ENCODE measurements at regions not wholly inside any gene's neighbourhood (a gene's known extent, or its start where the extent isn't known, plus 50 kb on each side); places are given as distances from the start of the nearest gene placed in this dataset.

GRCh38 chr4:160485071-160485687, 1382.3 kb downstream of the RAPGEF2 start:
- Histone ChIP-seq H2AK5ac (ENCODE audit: low read length) (no peak overlapping the region), H3K36me3 (ENCODE audit: control insufficient read depth in 1 of 2, insufficient read depth in 2 of 2, low read length in 2 of 2) (no peaks in the 10 kb centered on the region), H2BK5ac (ENCODE audit: low read depth, low read length, poor library complexity) (no peak overlapping the region), H3K9me3 (ENCODE audit: insufficient read depth, low read depth, low read length) (no peaks in the 10 kb centered on the region), H3K27me3 (ENCODE audit: insufficient read depth, low read length) (no peaks in the 10 kb centered on the region), H3K4me1 (ENCODE audit: control insufficient read depth in 1 of 2, insufficient read depth in 2 of 2, low read length in 2 of 2) (peaks cover 0 to under 1% of the 10 kb centered on the region in 2 experiments), H3K18ac (ENCODE audit: low read length) (no peak overlapping the region), H2AFZ (ENCODE audit: insufficient read depth, low read length, poor library complexity) (no peak overlapping the region), H2BK120ac (ENCODE audit: insufficient read depth, low read length, poor library complexity) (no peak overlapping the region), H3K4me3 (ENCODE audit: low read depth, low read length) (no peak overlapping the region), H4K8ac (ENCODE audit: low read depth, low read length) (no peak overlapping the region), H4K91ac (ENCODE audit: low read depth, low read length) (no peak overlapping the region), H3K27ac (ENCODE audit: low read depth, low read length) (no peak overlapping the region), H2BK12ac (ENCODE audit: low read length) (no peak overlapping the region), H3K79me2 (ENCODE audit: control insufficient read depth, insufficient read depth, low read length, poor library complexity) (no peaks in the 10 kb centered on the region), H4K12ac (ENCODE audit: low read depth, low read length) (no peak overlapping the region), H3K9ac (ENCODE audit: low read length) (no peak overlapping the region), H3K79me1 (ENCODE audit: low read length) (no peaks in the 10 kb centered on the region), H3K4me2 (ENCODE audit: low read length) (no peak overlapping the region), H3K14ac (ENCODE audit: low read length) (no peak overlapping the region), H3K23ac (ENCODE audit: low read length) (no peak overlapping the region), H3K4ac (ENCODE audit: low read depth, low read length) (no peak overlapping the region)
- no CpG with 5 or more reads among the region's 1 CpG for whole genome bisulfite sequencing (ENCODE audit: extremely low coverage, insufficient coverage, insufficient read length)
- no peak for DNase-seq

DNA sequence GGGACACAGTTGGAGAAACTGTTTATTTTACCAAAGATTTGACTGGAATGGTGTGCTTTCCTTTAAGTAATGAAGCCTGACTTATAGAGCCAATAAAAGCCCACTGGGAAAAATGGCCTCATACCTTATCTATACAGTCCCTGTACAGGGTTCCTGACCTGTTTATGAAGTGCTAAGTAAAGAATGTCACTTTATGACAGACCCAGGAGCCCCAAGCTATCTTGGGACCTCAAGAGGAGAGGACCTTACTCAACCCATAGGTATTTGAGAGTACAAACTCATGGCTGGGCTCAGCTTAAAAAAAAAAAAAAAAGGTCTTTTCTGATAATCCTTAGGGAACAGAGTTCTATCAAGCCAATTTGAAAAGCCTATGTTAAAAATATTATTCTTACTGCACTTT, 1389.3 kb downstream of the RAPGEF2 start:
- H3K79me1 ChIP-seq (ENCODE audit: low read length), result no peaks in the 10 kb centered on the region
- H3K27ac ChIP-seq (ENCODE audit: low read depth, low read length), result no peak overlapping the region
- DNase-seq, result no peak
- no peaks in the 10 kb centered on the region for H3K36me3 ChIP-seq (ENCODE audit: control insufficient read depth in 1 of 2, insufficient read depth in 2 of 2, low read length in 2 of 2)
- no peak overlapping the region for H4K8ac ChIP-seq (ENCODE audit: low read depth, low read length)
- H3K18ac ChIP-seq (ENCODE audit: low read length), result no peak overlapping the region
- H2BK120ac ChIP-seq (ENCODE audit: insufficient read depth, low read length, poor library complexity), result no peak overlapping the region
- no peak overlapping the region for H3K4me2 ChIP-seq (ENCODE audit: low read length)
- no peak overlapping the region for H2BK12ac ChIP-seq (ENCODE audit: low read length)
- no peaks in the 10 kb centered on the region for H3K79me2 ChIP-seq (ENCODE audit: control insufficient read depth, insufficient read depth, low read length, poor library complexity)
- H4K12ac ChIP-seq (ENCODE audit: low read depth, low read length), result no peak overlapping the region
- no peak overlapping the region for H3K4me3 ChIP-seq (ENCODE audit: low read depth, low read length)
- no peak overlapping the region for H4K91ac ChIP-seq (ENCODE audit: low read depth, low read length)
- H3K27me3 ChIP-seq (ENCODE audit: insufficient read depth, low read length), result no peaks in the 10 kb centered on the region
- no peak overlapping the region for H3K4ac ChIP-seq (ENCODE audit: low read depth, low read length)
- no peak overlapping the region for H2AK5ac ChIP-seq (ENCODE audit: low read length)
- no peaks in the 10 kb centered on the region for H3K9me3 ChIP-seq (ENCODE audit: insufficient read depth, low read depth, low read length)
- no peak overlapping the region for H2BK5ac ChIP-seq (ENCODE audit: low read depth, low read length, poor library complexity)
- no peak overlapping the region for H3K23ac ChIP-seq (ENCODE audit: low read length)
- H3K4me1 ChIP-seq (ENCODE audit: control insufficient read depth in 1 of 2, insufficient read depth in 2 of 2, low read length in 2 of 2), result no peaks in the 10 kb centered on the region
- H3K9ac ChIP-seq (ENCODE audit: low read length), result no peak overlapping the region
- H3K14ac ChIP-seq (ENCODE audit: low read length), result no peak overlapping the region
- H2AFZ ChIP-seq (ENCODE audit: insufficient read depth, low read length, poor library complexity), result no peak overlapping the region

DNA sequence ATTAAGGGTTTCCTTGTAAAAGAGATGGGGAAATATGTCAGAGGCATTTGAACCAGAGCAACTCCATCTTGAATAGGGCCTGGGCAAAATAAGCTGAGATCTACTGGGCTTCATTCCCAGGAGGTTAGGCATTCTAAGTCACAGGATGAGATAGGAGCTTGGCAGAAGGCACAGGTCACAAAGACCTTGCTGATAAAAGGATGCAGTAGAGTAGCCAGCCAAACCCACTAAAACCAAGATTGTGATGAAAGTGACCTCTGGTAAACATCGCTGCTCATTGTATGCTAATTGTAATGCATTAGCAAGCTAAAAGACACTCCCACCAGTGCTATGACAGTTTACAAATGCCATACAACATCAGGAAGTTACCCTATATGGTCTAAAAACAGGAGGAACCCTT, 1390.3 kb downstream of the RAPGEF2 start:
- Histone ChIP-seq H4K91ac (ENCODE audit: low read depth, low read length) (no peak overlapping the region), H2AFZ (ENCODE audit: insufficient read depth, low read length, poor library complexity) (no peak overlapping the region), H3K36me3 (ENCODE audit: control insufficient read depth in 1 of 2, insufficient read depth in 2 of 2, low read length in 2 of 2) (no peaks in the 10 kb centered on the region), H4K12ac (ENCODE audit: low read depth, low read length) (no peak overlapping the region), H2AK5ac (ENCODE audit: low read length) (no peak overlapping the region), H3K4me3 (ENCODE audit: low read depth, low read length) (no peak overlapping the region), H3K18ac (ENCODE audit: low read length) (no peak overlapping the region), H3K79me2 (ENCODE audit: control insufficient read depth, insufficient read depth, low read length, poor library complexity) (no peaks in the 10 kb centered on the region), H3K27me3 (ENCODE audit: insufficient read depth, low read length) (no peaks in the 10 kb centered on the region), H3K4me1 (ENCODE audit: control insufficient read depth in 1 of 2, insufficient read depth in 2 of 2, low read length in 2 of 2) (no peaks in the 10 kb centered on the region), H3K9me3 (ENCODE audit: insufficient read depth, low read depth, low read length) (no peaks in the 10 kb centered on the region), H2BK5ac (ENCODE audit: low read depth, low read length, poor library complexity) (no peak overlapping the region), H3K23ac (ENCODE audit: low read length) (no peak overlapping the region), H3K27ac (ENCODE audit: low read depth, low read length) (no peak overlapping the region), H3K79me1 (ENCODE audit: low read length) (no peaks in the 10 kb centered on the region), H4K8ac (ENCODE audit: low read depth, low read length) (no peak overlapping the region), H2BK12ac (ENCODE audit: low read length) (no peak overlapping the region), H3K4me2 (ENCODE audit: low read length) (no peak overlapping the region), H3K9ac (ENCODE audit: low read length) (no peak overlapping the region), H3K14ac (ENCODE audit: low read length) (no peak overlapping the region), H3K4ac (ENCODE audit: low read depth, low read length) (no peak overlapping the region), H2BK120ac (ENCODE audit: insufficient read depth, low read length, poor library complexity) (no peak overlapping the region)
- DNase-seq, result no peak
- WGBS (ENCODE audit: extremely low coverage, insufficient coverage, insufficient read length), result no CpG with 5 or more reads among the region's 1 CpG

DNA sequence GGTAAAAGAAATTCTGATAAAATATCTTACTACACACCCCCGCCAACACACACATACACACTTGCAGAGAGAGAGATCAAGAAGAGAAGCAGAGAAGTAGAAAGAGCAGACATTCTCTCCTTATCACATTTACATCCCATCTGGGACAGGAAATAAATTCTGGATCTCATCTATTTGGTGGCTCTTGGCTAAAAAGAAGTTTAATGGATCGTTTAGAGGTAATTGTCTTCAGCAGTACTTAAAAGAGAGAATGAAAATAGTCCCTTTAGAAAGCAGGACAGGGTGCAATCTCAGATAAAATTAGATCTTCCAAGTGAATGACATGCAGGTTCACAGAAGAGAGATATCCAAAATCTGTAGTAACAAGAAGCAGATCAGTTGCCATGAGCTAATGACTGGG, 1392.5 kb downstream of the RAPGEF2 start:
- Histone ChIP-seq H2AFZ (ENCODE audit: insufficient read depth, low read length, poor library complexity) (no peak overlapping the region), H3K4me1 (ENCODE audit: control insufficient read depth in 1 of 2, insufficient read depth in 2 of 2, low read length in 2 of 2) (no peaks in the 10 kb centered on the region), H2BK12ac (ENCODE audit: low read length) (no peak overlapping the region), H3K23ac (ENCODE audit: low read length) (no peak overlapping the region), H3K79me2 (ENCODE audit: control insufficient read depth, insufficient read depth, low read length, poor library complexity) (no peaks in the 10 kb centered on the region), H3K36me3 (ENCODE audit: control insufficient read depth in 1 of 2, insufficient read depth in 2 of 2, low read length in 2 of 2) (no peaks in the 10 kb centered on the region), H3K79me1 (ENCODE audit: low read length) (no peaks in the 10 kb centered on the region), H3K14ac (ENCODE audit: low read length) (no peak overlapping the region), H3K4me2 (ENCODE audit: low read length) (no peak overlapping the region), H2AK5ac (ENCODE audit: low read length) (no peak overlapping the region), H2BK120ac (ENCODE audit: insufficient read depth, low read length, poor library complexity) (no peak overlapping the region), H4K8ac (ENCODE audit: low read depth, low read length) (no peak overlapping the region), H3K18ac (ENCODE audit: low read length) (no peak overlapping the region), H3K4me3 (ENCODE audit: low read depth, low read length) (no peak overlapping the region), H3K27ac (ENCODE audit: low read depth, low read length) (no peak overlapping the region), H2BK5ac (ENCODE audit: low read depth, low read length, poor library complexity) (no peak overlapping the region), H3K9ac (ENCODE audit: low read length) (no peak overlapping the region), H4K91ac (ENCODE audit: low read depth, low read length) (no peak overlapping the region), H3K4ac (ENCODE audit: low read depth, low read length) (no peak overlapping the region), H3K27me3 (ENCODE audit: insufficient read depth, low read length) (no peaks in the 10 kb centered on the region), H4K12ac (ENCODE audit: low read depth, low read length) (no peak overlapping the region), H3K9me3 (ENCODE audit: insufficient read depth, low read depth, low read length) (no peaks in the 10 kb centered on the region)
- no CpG with 5 or more reads among the region's 2 CpGs for WGBS (ENCODE audit: extremely low coverage, insufficient coverage, insufficient read length)
- no peak for DNase-seq
